NCI-H69 (cell line): ENCODE measurements at regions not wholly inside any gene's neighbourhood (a gene's known extent, or its start where the extent isn't known, plus 50 kb on each side); places are given as distances from the start of the nearest gene placed in this dataset.

Source experiments
- DNase-seq: peaks from one replicate; lab custom pipeline; 2025; lab: John Stamatoyannopoulos, UW

GRCh38 chr12:13383379-13383778 lies 186.9 kb downstream of the EMP1 start:
- DNase-seq: peak; percentile 6

GRCh38 chr12:13380297-13380696 lies 183.8 kb downstream of the EMP1 start:
- no peak for DNase-seq

DNA sequence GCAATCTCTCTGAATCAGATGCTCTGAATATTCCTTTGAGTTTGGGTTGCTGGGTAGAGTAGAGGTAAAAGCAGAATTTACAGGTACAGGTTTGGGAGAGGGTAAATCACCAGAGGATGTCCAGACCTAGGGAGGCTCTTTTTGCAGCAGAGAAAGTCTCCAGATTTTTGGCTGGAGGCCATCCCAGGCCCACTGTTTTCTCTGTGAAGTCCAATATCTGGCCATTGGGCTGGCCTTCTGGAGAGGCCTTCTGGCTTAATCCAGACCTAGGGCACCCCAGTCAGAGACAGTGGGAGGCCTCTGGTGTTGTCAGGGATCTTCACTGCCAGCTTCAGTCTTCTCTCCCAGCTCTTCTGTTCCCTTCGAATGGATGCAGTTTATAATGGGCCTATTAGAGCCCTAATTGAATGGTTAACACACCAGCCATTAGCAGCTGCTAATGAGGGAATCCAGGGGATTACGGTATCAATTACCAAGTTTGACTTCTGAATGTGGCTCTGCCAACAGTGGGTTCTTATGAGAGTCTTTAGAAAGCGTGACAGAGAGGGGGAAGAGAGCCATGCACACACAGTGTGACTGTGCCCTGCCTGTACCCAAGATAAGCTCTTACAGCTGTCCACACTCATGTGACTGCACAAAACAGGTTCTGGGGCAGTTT lies 183.1 kb downstream of the EMP1 start:
- DNase-seq: peak; percentile 50

- DNase-seq: no peak
Observed at GRCh38 chr12:13377698-13378097, 181.2 kb downstream of the EMP1 start.

DNA sequence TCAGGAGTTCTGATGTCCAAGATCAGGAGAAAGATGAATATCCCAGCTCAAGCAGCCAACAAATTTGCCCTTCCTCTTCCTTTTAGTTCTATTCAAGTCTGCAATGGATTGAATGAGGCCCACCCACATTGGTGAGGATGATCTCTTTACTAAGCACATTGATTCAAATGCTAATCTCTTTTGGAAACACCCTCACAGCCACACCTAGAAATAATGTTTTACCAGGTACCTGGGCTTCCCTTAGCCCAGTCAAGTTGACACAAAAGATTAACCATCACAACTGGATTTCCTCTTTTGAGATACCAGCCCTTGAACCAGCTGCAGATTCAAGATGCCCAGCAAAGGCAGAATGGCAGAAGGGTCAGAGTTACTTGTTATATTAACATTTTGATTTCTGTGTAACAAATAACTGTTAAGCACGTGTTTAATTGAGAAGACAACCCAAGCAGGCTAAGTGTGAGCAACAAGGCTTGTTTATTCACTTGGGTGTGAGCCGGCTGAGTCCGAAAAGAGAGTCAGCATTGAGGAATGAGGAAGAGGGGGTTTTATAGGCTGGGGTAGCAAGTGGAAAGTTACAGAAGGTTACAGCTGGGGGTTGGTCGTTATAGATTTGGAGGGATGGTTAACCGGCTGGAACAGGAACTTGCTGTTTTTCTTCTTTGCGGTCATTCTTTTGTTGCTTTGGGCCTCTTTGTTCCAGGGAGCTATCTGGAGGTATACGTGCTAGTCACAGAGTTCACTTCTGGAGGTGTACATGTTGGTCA lies 180.3 kb downstream of the EMP1 start:
- no peak for DNase-seq

DNA sequence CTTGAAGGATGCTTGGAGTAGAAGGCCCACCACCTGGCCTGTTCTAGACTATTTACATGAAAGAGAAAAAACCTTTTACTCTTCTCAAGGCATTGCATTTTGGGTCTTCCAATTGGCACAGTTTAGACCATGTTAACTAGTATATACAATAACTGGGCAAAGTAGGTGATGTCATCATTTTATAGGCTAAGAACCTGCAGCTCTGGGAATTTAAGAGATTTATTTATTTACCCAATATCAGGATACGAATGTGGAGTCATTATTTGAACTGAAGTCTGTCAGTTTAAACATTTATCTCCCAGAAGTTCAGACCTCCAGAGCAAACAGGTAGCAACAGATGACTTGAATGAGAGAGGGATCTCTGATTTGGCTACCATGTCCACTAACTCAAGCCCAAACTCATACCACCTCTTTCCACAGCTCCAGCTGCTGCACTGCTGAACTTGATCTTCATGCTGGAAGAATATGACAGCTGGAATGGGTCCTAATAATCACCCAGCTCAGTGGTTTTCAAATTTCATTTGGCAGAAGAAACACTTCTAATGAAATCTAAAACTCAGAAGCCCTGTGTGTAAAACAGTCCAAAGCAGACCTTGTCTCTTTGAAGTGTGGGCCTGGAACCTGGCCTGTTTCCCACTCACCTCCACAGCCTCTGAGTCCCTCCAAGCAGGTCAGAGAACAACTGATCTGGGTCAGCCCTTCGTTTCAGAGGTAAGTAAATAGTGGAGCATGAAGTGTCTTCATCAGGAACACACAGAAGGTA lies 179.2 kb downstream of the EMP1 start:
- DNase-seq: no peak

GRCh38 chr12:13374793-13375192 lies 178.3 kb downstream of the EMP1 start:
- DNase-seq: no peak

DNA sequence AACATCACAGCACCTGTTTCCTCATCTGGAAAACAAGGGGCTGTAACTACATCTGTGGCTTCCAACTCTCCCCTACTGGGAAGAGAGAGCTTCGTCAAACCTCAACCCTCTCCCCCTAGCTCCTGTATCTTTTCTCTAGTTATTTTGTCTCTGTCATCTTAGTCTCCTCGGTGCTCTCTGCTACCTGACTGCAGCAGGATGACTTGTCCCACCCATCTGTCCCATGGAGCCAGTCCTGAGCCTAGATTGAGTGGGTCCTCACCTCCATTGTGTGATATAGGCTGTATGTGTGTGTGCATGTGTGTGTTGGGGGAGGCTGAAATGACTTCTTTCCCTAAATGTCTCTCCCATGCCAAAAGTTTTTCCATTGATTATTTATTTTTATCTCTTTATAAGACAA lies 177.3 kb downstream of the EMP1 start:
- DNase-seq: no peak

DNA sequence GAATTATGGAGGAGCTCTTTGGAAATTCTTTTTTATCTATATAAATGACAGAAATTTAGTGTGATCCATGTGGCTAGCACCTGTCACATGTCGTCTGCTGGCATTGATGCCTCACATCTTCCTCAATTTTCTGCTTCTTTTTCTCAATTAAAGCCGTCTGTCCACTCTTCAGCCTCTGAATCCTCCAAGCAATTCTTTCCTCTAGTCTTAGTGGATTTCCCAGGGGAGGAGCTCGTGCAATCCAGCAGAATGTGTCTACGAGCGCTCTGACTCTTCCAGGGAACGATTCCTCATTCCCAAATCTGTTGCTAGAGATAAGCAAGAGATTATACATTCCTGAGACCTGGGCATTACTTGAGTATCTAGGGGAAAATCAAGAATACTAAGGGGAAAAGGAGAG lies 176.6 kb downstream of the EMP1 start:
- no peak for DNase-seq

DNA sequence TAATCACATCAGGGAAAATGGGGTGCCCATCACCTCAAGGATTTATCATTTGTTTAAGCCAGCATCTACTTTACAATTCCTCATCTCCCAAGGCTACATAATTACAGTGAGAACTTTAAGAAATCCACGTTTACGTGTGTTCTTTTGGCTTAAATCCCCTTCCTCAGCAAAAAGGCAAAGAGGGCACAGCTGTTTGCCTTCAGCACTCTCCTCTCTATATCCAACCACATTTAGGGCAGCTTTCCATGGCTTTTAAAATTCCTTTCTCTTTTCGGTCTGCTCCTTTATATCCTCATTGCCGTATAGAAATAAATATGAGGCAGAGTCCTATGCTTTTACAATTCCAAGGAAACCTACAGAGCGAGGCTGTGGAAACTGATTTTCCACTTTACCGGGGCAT lies 175.9 kb downstream of the EMP1 start:
- DNase-seq: no peak

DNA sequence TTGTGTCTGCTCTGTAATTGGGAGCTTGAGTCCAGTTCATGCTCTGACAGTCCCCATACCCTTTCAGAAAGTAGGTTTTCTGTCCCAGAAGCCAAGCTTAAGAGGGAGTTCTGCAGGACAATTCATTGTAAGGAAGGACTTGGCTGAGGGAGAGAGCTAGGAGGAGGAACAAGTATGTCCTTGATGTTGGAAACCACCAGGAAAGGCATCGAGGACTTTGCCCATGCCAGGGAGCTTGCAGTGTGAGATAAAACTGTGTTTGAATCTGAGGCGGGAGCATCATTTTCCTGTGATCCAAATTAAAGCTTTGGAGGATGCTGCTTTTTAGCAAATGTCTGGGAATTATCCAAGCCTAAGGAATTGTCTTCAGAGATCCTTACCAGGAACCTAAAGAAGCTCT lies 175.3 kb downstream of the EMP1 start:
- no peak for DNase-seq

- DNase-seq: no peak
Observed at GRCh38 chr12:13371367-13371766, 174.8 kb downstream of the EMP1 start.

DNA sequence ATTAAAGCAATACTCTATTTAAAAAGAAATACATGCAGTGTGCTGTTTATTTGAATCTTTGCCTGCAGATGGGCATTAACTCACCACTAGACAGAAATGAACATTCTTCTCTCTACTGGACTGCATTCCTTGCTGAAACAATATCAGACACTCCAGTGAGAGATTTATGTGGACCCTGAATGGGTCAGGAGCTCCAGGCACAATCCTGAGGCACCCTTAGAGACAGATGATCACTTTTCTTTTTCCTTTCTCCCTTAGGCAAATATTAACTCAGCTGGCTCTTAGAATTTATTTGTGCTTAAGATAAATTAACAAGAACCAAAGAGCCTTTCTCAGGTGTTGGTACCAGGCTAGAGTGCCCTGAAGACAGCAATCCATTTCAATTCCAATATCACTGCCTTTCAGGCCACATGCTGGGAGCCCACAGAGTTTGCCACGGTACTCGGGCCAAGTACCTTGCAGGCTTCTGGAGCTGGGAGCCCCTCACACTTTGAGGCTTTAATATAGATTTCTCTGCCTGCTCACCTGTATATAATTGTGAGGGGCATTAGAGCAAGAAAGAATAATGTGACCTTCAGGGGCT lies 173.0 kb downstream of the EMP1 start:
- DNase-seq: peak; percentile 63

- peak; percentile 11 for DNase-seq
Observed at GRCh38 chr12:13368971-13369370, 172.4 kb downstream of the EMP1 start.

DNA sequence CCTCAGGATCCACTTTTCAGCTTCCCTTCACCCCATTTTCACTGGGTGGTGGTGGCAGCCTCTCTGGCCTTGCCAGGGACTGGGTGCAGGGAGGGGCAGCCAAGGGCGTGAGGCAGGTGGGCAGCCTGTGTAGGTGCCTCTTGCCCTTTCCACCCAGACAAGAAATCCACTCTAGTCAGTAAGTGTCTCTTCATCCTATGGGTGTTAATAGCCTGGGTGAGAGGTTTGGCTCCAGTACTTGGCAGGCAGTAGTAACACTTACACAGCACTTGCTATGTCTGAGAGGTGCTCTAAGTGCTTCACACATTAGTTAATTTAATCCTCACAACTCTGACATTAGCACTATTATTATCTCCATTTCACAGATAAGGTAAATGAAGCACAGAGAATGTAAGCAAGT lies 171.9 kb downstream of the EMP1 start:
- no peak for DNase-seq

- DNase-seq: no peak
Observed at GRCh38 chr12:13367973-13368372, 171.4 kb downstream of the EMP1 start.

- DNase-seq: no peak
Observed at GRCh38 chr12:13365748-13366366, 169.3 kb downstream of the EMP1 start.

DNA sequence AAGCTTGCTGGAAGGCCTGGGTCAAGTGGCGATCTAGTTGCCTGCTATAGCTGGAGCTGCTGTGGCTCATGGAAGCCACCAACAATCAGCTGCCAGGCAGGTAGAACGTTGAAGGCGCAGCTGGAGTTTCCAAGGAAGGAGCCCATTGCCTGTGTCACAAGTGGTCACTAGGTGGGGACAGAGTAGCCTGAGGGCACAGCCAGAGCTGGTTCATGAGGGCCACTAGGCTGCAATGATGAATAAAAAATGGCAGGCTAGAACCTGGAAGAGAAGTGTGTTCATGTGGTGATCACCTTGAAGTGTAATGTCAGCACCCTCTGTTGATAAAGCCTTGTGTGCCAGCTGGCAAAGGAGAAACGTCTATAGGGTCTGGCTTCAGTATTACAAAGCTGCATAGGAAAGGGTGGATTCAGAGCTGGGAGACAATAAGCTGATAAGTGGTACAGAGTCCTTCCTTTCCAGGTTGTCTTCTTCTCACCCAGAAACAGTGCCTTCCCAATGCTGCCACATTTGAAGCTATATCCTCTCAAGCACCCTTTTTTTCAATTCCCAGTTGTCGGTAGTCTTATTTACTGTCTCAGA lies 165.8 kb downstream of the EMP1 start:
- DNase-seq: peak; percentile 73

GRCh38 chr12:13359636-13360035 lies 163.1 kb downstream of the EMP1 start:
- DNase-seq: no peak

- no peak for DNase-seq
Observed at GRCh38 chr12:13358391-13358905, 161.9 kb downstream of the EMP1 start.

- no peak for DNase-seq
Observed at GRCh38 chr12:13350946-13351345, 154.4 kb downstream of the EMP1 start.

- no peak for DNase-seq
Observed at GRCh38 chr12:13350381-13350780, 153.9 kb downstream of the EMP1 start.
